A204.1 (cell line): ENCODE measurements at regions not wholly inside any gene's neighbourhood (a gene's known extent, or its start where the extent isn't known, plus 50 kb on each side); places are given as distances from the start of the nearest gene placed in this dataset.

ENCODE experiments used
- FAIRE-seq: peaks from 2 replicates; lab custom pipeline; 2012; peaks lifted over from hg19 to GRCh38; lab: Jason Lieb, UNC

GRCh38 chr6:54646069-54646950 is 200.3 kb upstream of the FAM83B start:
- no peak for FAIRE-seq

GRCh38 chr6:54646951-54647664 is 199.5 kb upstream of the FAM83B start:
- FAIRE-seq = no peak

GRCh38 chr6:54654381-54654780 is 192.2 kb upstream of the FAM83B start:
- FAIRE-seq = no peak

- FAIRE-seq = no peak
These were observed 191.4 kb upstream of the FAM83B start for GRCh38 chr6:54655162-54655561.

GRCh38 chr6:54665278-54665677 is 181.3 kb upstream of the FAM83B start:
- no peak for FAIRE-seq

GRCh38 chr6:54680531-54680930 is 166.0 kb upstream of the FAM83B start:
- no peak for FAIRE-seq

- no peak for FAIRE-seq
These were observed 165.3 kb upstream of the FAM83B start for GRCh38 chr6:54681267-54681666.

GRCh38 chr6:54681987-54682386 is 164.6 kb upstream of the FAM83B start:
- no peak for FAIRE-seq

- no peak for FAIRE-seq
These were observed 157.0 kb upstream of the FAM83B start for GRCh38 chr6:54689620-54690019.

GRCh38 chr6:54690596-54690995 is 156.0 kb upstream of the FAM83B start:
- no peak for FAIRE-seq

- peak; percentile 52 for FAIRE-seq
These were observed 151.5 kb upstream of the FAM83B start for GRCh38 chr6:54694928-54695532.

GRCh38 chr6:54695815-54696214 is 150.8 kb upstream of the FAM83B start:
- no peak for FAIRE-seq

GRCh38 chr6:54697424-54697823 is 149.1 kb upstream of the FAM83B start:
- no peak for FAIRE-seq

GRCh38 chr6:54698974-54699373 is 147.6 kb upstream of the FAM83B start:
- FAIRE-seq = no peak

- no peak for FAIRE-seq
These were observed 146.4 kb upstream of the FAM83B start for GRCh38 chr6:54700158-54700557.

- FAIRE-seq = no peak
These were observed 143.8 kb upstream of the FAM83B start for GRCh38 chr6:54702772-54703171.

GRCh38 chr6:54706391-54706790 is 140.2 kb upstream of the FAM83B start:
- FAIRE-seq = no peak

GRCh38 chr6:54706844-54707605 is 139.5 kb upstream of the FAM83B start:
- no peak for FAIRE-seq

GRCh38 chr6:54710456-54710855 is 136.1 kb upstream of the FAM83B start:
- no peak for FAIRE-seq

- no peak for FAIRE-seq
These were observed 130.6 kb upstream of the FAM83B start for GRCh38 chr6:54716010-54716409.

GRCh38 chr6:54716877-54717276 is 129.7 kb upstream of the FAM83B start:
- peak; percentile 6 for FAIRE-seq

- FAIRE-seq = peak; percentile 25
These were observed 128.6 kb upstream of the FAM83B start for GRCh38 chr6:54717849-54718455.
